GM21390 (cell line): ENCODE measurements at regions not wholly inside any gene's neighbourhood (a gene's known extent, or its start where the extent isn't known, plus 50 kb on each side); places are given as distances from the start of the nearest gene placed in this dataset.
A peak's percentile ranks its signal among the peaks of the same experiment; 100 is the strongest.
"Not testable (repeated sequence)": the region's sequence is repeated elsewhere in the genome, so short reads cannot be mapped to it uniquely, and the experiment has no call there.

Experiments
- ATAC-seq: cut with Tn5 transposase; IDR thresholded peaks from one replicate; pipeline ENCODE4 v1.9.1; 2021; ENCODE audit not compliant: unreplicated experiment

DNA sequence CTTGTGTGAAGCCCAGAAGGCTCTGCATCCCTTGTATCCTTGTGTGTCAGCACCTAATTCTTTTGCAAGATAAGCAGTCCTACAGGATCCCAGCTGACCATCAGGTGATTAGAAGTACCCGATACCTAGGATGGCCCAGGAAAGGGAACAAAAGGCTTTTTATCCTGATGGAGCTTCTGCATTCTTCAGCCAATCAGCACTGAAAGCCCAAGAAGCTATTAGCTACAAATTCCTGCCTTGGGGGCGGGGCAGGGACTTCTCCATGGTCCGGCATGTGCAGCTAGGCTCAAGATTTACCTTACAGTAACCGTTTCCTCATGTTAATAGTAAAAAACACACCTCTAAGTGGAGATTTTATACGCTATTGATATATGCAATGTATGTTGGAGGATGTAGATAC, 264.6 kb upstream of the THUMPD2 start:
- no peak for ATAC-seq

DNA sequence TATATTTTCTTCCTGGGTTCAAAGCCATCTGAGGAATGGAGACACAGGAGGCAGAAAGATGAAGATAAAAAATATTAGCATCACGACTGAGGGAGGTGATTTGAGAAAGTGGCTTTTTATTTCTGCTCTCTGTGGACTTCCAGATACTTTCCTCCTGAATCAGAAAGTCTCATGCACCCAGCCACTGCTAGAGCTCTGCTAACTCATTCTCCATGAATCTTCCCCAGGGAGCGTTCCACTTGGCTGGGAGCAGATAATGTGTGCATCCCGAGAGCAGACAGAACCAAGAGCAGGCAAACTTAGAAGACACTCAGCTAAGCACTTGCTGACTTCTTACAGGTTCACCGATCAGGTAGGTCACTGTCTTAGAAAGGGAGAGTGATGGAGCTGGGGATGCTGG, 264.1 kb upstream of the THUMPD2 start:
- ATAC-seq = no peak

DNA sequence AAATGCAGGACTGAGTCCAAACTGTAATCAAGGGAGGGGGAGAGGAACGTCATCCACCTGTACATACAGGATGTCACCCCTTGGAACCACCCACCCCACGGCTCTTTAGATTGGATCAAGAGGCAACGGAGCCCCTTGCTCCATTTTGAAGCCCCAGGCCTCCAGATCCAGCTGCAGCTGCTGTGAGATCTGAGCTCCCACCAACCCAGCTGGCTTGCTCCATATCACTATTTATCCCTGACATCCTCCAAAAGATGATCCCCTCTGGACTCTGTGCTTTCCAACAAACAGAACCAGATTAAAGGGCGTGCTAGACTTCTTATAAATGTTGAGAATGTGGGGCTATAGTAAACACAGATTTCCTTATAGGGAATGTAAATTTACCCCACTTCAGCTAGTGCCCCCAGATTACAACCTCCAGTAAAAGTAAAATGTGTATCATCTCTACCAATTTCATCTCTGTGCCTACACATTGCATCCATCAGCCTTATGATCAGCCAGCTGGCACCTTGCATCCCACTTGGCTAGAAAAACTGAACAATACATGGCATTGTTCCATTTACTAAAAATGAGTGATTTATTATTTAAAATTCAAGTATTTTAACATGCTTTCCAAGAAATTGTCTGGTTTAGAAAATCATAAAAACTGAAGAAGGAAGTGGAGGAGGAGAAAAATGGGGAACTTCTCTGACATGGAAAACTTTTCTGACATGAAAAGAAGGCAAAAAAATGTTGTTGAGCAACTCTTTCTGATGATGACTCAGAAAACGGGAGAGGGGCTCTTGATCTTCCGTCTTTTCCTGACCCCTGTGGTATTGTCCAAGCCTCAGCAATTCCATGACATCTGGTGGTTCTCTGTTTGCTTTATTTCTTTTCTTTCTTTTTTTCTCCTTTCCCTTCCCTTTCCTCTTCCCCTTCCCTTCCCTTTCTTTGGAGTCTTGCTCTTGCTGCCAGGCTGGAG, 262.6 kb upstream of the THUMPD2 start:
- no peak for ATAC-seq

DNA sequence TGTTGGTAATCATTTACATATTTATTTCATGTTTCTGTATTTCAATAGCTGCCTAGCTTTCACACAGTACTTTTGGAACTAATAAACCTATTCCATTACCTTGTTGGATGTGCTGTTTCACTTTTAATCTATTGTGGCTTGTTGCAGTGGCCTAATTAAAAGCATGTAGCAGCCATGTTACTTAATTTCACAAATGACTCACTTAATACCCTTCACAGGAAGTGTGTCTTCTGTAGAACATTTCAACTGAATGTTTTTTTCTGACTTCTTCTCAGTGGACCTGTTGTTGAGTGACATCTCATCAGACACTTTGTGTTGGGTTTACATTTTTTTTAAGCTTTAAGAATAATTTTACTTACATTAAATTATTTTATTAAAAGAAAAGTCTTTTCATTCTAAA, 260.5 kb upstream of the THUMPD2 start:
- ATAC-seq = no peak

DNA sequence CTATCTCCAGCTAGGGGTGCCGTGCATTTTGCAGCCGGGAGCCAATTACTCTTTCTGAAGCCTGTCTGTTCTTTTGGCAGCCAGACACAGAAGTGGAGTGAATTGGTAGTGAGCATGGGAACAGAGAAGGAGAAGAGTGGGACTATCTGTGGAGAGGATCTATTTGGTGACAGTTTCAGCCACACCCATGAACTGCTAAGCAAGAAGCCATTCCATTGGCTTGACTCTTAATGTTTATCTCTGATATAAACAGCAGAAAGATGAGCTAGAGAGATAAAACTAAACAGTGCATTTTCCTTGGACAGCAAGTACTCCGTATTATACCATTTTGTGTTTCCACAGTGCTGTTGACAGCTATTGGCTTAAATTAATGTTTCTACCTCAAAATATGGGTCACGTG, 259.6 kb upstream of the THUMPD2 start:
- ATAC-seq = no peak

DNA sequence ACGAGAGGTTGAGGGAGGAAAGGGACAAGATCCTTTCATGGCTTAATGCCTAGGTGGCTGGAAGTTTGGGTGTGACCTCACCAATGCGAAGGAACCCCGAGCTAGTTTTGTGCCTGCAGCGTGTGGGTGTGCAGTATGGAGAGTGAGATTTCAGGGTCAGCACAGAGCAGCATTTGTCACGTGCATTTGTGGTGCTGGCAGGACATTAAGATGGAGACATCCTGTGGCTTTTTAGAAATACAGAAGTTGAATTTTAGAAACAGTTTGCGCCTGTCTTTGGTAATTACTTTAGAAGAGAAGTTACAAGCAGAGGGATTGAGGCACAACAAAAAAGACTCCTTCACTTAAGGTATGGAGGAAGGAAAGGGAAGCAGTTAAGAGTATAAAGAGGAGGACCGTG, 258.2 kb upstream of the THUMPD2 start:
- no peak for ATAC-seq

DNA sequence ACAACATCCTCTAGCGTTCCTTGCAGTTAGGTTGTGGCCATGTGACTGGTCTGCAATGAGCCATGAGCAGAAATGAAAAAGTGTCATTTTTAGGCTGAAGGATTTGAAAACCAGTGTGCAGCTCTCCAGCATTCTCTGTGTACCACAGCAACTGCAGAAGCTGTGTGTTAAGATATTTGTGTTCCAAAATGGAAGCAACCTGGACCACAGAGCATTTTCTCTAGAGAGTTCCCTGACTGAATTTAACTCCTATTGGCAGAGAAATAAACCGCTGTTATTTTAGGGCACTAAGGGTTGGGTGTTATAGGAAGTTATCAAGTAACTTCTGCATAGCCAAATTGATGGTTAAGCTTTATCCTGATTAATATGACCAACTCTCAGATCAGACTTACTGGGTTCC, 257.2 kb upstream of the THUMPD2 start:
- ATAC-seq = no peak

DNA sequence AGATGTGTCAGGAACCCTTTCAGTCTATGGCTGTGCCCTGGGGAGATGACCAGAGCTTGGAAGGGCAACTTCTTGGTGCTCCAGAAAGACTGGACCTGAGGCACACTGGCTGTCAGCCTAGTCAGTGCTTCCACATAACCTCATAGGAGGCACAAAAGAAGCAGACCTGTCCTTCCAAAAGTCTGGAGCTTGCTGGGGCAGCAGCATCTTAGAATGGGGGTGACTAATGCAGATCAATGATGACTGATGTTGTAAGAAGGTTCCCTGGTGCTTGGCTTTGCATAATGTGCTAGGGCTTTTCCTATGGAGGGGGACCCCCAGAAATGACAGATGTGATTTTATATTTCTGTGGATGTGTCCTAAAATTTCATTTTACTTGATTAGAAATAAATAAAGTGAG, 255.7 kb upstream of the THUMPD2 start:
- ATAC-seq = no peak

DNA sequence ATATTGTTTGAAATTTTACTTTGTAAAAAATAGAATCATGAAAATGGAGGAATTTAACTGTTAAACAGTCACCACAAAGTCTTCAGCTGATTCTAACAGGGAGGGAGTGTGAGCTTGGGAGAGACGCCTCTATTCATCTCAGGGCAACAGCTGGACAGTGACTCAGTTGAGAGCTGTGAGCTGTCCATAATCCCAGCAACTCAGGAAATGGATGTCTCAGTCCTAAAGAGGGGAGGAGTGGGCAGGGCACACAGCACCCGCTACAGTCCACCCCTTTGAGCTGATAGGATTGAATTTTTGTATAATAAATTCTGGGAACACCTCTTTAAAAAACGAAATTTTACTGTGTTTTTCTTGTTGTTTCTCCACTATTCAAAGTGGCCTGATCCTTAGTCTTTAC, 255.1 kb upstream of the THUMPD2 start:
- ATAC-seq = no peak

DNA sequence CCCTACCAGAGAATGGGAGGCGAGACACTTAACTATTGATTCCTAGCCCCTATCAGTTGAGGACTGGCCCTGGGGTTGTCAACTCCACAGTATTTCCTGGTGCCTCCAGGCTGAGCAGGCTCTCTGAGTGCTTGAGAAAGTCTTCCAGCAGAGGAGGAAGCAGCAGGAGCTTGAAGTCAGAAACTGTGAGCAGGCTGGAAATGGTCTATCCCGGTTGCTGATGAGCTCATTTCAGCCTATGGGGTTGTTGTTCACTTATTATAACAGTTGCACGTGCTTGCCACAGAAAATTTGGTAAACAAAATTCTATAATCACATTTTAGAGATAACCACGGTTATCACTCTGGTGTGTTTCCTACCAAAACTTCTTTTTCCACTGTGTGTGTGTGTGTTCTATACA, 254.7 kb upstream of the THUMPD2 start:
- ATAC-seq = no peak

DNA sequence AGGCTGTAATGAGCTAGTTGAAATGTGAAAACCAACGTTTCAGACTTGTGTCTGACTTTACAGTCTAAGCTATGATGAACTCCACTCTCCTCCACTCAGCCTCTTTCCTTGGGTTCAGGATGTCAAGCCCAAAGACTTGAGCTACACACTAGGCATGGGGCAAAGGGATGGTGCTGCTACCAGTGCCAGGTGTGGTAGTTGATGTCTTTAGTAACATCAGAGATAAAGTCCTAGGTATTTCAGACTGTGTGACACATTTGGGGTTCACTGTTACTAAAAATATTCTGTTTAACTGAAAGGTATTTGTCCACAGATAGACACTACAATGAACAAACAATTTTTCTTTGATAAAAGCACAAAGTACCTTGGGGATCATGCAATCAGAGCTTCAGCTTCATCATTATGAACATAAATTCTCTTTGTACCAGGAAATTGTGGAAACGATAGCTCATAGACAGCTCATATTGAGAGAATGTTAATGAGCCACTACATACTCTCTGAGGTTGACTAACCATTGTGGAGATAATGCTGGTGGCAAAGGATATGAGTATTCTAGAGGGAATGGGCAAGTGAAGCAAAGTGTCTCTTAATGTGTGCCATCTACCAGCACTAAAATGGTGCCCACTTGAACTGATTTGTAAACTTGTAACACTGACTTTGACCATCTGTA, 253.7 kb upstream of the THUMPD2 start:
- no peak for ATAC-seq

DNA sequence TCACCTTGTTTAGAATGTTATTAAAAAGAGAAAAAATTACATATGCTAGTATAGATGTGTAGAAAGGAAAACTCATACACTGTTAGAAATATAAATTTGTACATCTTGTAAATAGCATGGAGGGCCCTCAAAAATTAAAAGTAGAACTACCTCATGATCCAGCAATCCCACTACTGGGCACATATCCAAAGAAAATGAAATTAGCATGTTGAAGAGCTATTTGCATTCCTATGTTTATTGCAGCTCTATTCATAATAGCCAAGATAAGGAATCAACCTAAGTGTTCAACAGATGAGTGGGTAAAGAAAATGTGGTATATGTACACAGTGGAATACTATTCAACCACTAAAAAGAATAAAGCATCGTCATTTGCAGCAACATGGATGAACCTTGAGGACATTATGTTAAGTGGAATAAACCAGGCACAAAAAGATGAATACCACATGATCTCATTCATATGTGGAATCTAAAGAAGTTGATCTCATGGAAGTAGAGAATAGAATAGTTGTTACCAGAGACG, 251.5 kb upstream of the THUMPD2 start:
- no peak for ATAC-seq

DNA sequence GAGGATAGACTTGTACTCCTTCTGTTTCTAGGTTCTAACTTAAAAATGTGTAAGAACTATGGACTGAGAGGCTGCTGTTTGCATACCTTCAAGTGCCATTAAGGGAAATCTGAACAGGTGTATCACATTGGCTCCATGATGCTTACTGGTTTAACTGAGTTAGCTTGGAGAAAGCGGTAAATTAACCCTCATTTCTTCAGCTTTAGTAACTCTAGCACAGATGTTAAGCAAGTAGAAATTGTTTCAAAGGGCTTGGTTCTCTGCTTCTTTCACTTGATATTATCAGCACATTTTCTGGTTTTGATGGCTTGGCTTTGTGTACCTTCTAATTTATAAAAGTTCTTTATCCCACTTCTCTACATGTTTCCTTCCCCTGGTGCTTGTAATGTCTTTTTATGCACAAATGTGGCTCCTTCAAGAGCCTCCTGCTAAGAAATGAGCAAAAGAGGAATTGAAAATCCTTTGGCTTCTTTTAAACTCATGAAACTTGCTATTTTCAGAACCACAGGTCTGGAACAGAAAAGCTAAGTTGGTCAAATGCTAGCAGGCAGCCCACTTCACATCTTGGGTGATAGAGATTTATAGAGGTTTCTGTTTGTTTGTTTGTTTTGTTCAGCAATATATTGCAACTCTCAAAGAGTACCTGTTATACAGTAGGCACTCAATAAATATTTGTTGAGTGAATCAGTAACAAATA, 249.9 kb upstream of the THUMPD2 start:
- peak; percentile 93 for ATAC-seq

DNA sequence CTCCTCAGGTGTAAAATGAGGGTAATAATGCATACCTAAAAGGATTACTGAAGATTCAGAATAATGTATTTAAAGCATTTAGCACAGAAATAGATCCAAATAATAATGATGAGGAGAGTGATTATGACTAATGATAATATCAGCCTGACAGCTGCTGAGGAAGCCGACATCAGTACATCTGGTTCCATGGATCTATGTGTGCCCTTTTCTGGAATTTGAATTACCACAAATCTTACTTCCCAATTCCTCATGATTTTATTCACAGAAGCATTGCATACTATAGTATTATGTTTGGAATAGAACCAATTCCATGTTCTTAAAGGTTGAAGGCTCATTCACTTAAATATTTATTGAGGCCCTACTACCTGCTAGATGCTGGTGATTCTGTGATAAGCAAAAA, 248.9 kb upstream of the THUMPD2 start:
- no peak for ATAC-seq

DNA sequence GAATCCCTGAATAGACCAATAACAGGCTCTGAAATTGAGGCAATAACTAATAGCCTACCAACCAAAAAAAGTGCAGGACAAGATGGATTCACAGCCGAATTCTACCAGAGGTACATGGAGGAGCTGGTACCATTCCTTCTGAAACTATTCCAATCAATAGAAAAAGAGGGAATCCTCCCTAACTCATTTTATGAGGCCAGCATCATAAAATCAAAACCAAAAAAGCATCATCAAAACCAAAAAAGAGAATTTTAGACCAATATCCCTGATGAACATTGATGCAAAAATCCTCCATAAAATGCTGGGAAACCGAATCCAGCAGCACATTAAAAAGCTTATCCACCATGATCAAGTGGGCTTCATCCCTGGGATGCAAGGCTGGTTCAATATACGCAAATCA, 246.2 kb upstream of the THUMPD2 start:
- ATAC-seq = not testable (repeated sequence)

DNA sequence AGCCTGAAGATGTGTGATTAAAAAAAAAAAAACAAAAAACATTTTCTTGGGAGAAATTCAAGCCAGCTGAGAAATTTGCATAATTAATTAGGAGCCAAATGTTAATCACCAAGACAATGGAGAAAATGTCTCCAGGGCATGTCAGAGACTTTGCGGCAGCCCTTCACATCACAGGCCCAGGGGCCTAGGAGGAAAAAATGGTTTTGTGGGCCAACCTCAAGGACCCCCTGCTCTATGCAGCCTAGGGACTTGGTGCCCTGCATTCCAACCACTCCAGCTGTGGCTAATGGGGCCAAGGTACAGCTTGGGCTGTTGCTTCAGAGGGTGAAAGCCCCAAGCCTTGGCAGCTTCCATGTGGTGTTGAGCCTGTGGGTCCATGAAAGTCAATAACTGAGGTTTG, 241.9 kb upstream of the THUMPD2 start:
- ATAC-seq = no peak

DNA sequence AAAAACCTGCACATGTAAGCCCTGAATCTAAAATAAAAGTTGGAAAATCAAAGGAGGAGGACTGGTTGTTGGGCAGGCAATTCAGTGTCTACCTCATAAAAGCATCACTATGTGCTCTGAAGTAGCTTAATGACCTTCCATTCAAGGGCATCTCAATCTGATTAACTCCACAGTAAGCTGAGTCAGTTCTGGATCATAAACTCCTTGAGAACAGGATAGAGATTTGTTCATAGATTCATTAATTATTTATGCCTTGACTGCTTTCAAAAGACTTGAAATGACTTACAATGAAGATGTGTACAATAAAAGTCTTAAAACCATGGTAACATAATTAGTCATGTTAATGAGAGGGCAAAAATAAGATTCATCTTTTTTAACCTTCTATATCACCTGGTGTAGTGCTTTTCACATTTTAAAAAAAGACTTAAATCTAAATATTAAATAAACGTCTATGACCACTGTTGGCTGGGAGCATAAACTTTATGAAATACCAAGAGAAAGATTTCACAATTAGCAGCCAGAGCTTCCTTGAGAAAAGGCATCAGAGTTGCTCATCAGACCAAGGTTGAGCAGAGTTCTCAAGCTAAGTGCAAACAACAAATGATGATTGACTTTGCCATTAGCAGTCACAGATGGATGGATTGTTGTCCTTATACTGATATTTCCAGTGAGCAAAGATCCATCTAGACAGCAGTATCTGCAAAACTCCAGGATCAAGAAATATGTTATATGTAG, 237.3 kb upstream of the THUMPD2 start:
- no peak for ATAC-seq

DNA sequence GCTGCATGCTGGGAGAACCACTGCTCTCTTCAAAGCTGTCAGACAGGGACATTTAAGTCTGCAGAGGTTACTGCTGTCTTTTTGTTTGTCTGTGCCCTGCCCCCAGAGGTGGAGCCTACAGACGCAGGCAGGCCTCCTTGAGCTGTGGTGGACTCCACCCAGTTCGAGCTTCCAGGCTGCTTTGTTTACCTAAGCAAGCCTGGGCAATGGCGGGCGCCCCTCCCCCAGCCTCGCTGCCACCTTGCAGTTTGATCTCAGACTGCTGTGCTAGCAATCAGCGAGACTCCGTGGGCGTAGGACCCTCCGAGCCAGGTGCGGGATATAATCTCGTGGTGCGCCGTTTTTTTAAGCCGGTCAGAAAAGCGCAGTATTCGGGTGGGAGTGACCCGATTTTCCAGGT, 234.9 kb upstream of the THUMPD2 start:
- ATAC-seq = not testable (repeated sequence)

DNA sequence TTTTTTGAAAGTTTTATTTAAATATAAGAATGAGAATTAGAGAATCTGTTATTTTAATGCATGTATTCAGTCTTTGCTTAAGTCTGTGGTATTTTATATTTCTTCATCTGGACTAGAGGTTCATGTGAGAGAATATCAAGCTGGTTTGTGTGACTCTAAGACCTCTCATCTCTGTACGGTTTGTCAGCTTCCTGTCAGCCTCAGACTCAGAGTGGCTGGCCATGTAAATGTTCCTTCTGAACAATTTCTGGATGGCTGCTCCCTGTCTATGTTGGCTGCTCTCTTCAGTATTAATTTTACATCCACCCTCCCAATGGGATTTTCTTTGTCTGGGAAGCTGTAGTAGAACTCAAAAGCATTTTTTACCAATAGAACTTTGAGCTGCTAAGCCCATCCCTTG, 225.3 kb upstream of the THUMPD2 start:
- ATAC-seq = no peak

DNA sequence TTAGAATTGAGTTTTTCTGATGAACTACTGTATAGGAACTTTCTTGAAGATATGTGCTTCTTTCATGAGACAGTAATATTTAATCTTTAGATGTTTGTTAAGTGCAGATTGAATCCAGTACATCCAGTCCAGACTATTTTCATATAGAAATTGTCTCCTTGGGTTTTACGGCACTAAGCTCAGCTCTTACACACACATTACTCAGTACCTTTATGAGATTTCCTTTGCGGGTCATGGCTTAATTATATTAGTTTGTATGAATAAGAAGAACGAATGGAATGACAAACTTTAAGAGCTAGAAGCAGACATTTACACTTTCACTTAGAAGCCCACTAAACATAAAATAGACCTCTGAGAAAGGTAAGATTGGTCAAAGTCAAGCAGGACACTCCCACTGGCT, 223.3 kb upstream of the THUMPD2 start:
- no peak for ATAC-seq

DNA sequence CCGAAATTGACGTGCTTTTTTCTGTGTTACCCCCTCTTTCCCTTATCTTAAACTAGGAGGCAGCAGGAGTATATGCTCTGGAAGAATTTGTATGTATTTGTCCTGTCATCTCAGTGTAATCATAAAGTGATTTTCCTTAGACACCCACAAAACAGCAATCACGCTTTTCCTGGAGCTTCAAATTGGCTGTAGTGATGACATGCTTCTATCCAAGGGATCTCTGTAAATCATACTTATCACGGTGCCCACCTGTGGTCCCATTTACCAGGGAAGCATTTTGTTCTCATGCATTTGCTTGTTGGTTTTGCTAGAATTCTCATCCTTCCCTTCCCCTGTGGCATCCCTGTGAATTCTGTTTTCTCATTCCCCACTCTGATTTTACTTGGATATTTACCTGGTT, 220.8 kb upstream of the THUMPD2 start:
- ATAC-seq = no peak
